ENCODE measurements at regions not wholly inside any gene's neighbourhood (a gene's known extent, or its start where the extent isn't known, plus 50 kb on each side); places are given as distances from the start of the nearest gene placed in this dataset.

DNA sequence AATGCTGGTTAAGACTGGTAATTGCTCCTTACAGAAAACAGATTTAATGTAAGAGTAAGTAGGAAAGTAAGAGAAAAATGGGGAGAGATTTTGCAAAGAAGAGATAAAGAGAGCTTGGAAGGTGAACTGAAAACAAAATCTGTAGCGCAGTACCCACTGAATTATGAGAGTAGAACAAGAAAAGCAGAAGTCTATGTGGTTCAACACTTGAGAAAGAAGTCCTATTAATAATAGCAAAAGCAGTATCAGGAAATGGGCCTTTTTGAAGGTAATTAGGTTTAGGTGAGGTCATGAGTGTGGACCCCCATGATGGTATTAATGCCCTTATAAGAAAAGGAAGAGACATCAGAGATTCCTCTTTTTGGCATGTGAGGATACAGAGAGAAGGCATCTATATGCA, 460.6 kb downstream of the CETN3 start:
- TF ChIP-seq, protein P1, sequence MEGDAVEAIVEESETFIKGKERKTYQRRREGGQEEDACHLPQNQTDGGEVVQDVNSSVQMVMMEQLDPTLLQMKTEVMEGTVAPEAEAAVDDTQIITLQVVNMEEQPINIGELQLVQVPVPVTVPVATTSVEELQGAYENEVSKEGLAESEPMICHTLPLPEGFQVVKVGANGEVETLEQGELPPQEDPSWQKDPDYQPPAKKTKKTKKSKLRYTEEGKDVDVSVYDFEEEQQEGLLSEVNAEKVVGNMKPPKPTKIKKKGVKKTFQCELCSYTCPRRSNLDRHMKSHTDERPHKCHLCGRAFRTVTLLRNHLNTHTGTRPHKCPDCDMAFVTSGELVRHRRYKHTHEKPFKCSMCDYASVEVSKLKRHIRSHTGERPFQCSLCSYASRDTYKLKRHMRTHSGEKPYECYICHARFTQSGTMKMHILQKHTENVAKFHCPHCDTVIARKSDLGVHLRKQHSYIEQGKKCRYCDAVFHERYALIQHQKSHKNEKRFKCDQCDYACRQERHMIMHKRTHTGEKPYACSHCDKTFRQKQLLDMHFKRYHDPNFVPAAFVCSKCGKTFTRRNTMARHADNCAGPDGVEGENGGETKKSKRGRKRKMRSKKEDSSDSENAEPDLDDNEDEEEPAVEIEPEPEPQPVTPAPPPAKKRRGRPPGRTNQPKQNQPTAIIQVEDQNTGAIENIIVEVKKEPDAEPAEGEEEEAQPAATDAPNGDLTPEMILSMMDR (IDR thresholded peaks at IDR 0.05) = no peak
- TF ChIP-seq POLR2A (IDR thresholded peaks at IDR 0.05) = no peak
